Calu3 (cell line): ENCODE measurements at regions not wholly inside any gene's neighbourhood (a gene's known extent, or its start where the extent isn't known, plus 50 kb on each side); places are given as distances from the start of the nearest gene placed in this dataset.

Source experiments
- BruUV-seq: library from RNA; stranded (reverse); fragments of 400-500 nt; replicated peaks from 2 replicates; lab custom pipeline; 2021; lab: Mats Ljungman, UMichigan
- CTCF ChIA-PET: fragments of 300-600 bp; sonication (Branson Sonifier 250); formaldehyde crosslinking; loops from one replicate; lab custom pipeline; 2022; ENCODE audit warnings: antibody characterized with exemption; lab: Charles Lee
- DNase-seq: peaks from one replicate; pipeline ENCODE4 v3.0.0; 2022
- H3K27ac Mint-ChIP-seq: one replicate; pipeline ENCODE4 v1.8.0; 2022; ENCODE audit warnings: mixed read lengths; ENCODE audit not compliant: unreplicated experiment
- H3K27me3 Mint-ChIP-seq: one replicate; pipeline ENCODE4 v1.8.0; 2022; ENCODE audit warnings: mixed read lengths; ENCODE audit not compliant: unreplicated experiment
- H3K36me3 Mint-ChIP-seq: one replicate; pipeline ENCODE4 v1.8.0; 2022; ENCODE audit warnings: mild to moderate bottlenecking, moderate library complexity, mixed read lengths; ENCODE audit not compliant: insufficient read depth, unreplicated experiment
- H3K4me1 Mint-ChIP-seq: one replicate; pipeline ENCODE4 v1.8.0; 2022; ENCODE audit warnings: mild to moderate bottlenecking, low read depth, mixed read lengths; ENCODE audit not compliant: unreplicated experiment
- H3K4me3 Mint-ChIP-seq: one replicate; pipeline ENCODE4 v1.8.0; 2022; ENCODE audit warnings: mild to moderate bottlenecking, low read depth, moderate library complexity, mixed read lengths; ENCODE audit not compliant: unreplicated experiment
- H3K9me3 Mint-ChIP-seq: one replicate; pipeline ENCODE4 v1.8.0; 2022; ENCODE audit warnings: low read depth, mixed read lengths; ENCODE audit not compliant: unreplicated experiment
- CTCF ChIP-seq: fragments of 200-600 bp; IDR thresholded peaks from one replicate; pipeline ENCODE4 v1.8.0; 2022; ENCODE audit warnings: antibody characterized with exemption; ENCODE audit not compliant: unreplicated experiment
- intact Hi-C: fragments of 100-400 bp; cut with micrococcal nuclease; formaldehyde crosslinking; loops from one replicate; pipeline ENCODE4 v1.10.0; 2022; ENCODE audit not compliant: unreplicated experiment

- no peaks in the 10 kb centered on the region for H3K36me3 Mint-ChIP-seq
- no peak overlapping the region for H3K27ac Mint-ChIP-seq
- H3K4me3 Mint-ChIP-seq = no peak overlapping the region
- intact Hi-C loops = no loop called here
- DNase-seq = no peak
- H3K4me1 Mint-ChIP-seq = no peaks in the 10 kb centered on the region
- H3K27me3 Mint-ChIP-seq = no peaks in the 10 kb centered on the region
- no TSS peak for BruUV-seq
- CTCF ChIA-PET = no interaction called here
- TF ChIP-seq CTCF = no peak
- H3K9me3 Mint-ChIP-seq = peaks cover 15% of the 10 kb centered on the region
Observed at GRCh38 chr9:119453980-119454379, 84.7 kb upstream of the BRINP1 start.

GRCh38 chr9:119453490-119453911 is 84.3 kb upstream of the BRINP1 start:
- no peak overlapping the region for H3K27ac Mint-ChIP-seq
- peaks cover 15% of the 10 kb centered on the region for H3K9me3 Mint-ChIP-seq
- no peak for TF ChIP-seq CTCF
- CTCF ChIA-PET = no interaction called here
- no peaks in the 10 kb centered on the region for H3K4me1 Mint-ChIP-seq
- no peak overlapping the region for H3K4me3 Mint-ChIP-seq
- no peaks in the 10 kb centered on the region for H3K36me3 Mint-ChIP-seq
- no peak for DNase-seq
- H3K27me3 Mint-ChIP-seq = no peaks in the 10 kb centered on the region
- intact Hi-C loops = no loop called here
- BruUV-seq = no TSS peak

GRCh38 chr9:119451426-119451825 is 82.2 kb upstream of the BRINP1 start:
- Mint-ChIP-seq H3K9me3 (peaks cover 15% of the 10 kb centered on the region), H3K36me3 (no peaks in the 10 kb centered on the region), H3K27me3 (no peaks in the 10 kb centered on the region), H3K4me1 (no peaks in the 10 kb centered on the region), H3K4me3 (no peak overlapping the region), H3K27ac (no peak overlapping the region)
- TF ChIP-seq CTCF = no peak
- CTCF ChIA-PET = no interaction called here
- no peak for DNase-seq
- intact Hi-C loops = no loop called here
- BruUV-seq = no TSS peak

- H3K9me3 Mint-ChIP-seq = peaks cover 11% of the 10 kb centered on the region
- H3K27ac Mint-ChIP-seq = no peak overlapping the region
- DNase-seq = no peak
- CTCF ChIA-PET = no interaction called here
- H3K36me3 Mint-ChIP-seq = no peaks in the 10 kb centered on the region
- no peaks in the 10 kb centered on the region for H3K4me1 Mint-ChIP-seq
- intact Hi-C loops = no loop called here
- no peak overlapping the region for H3K4me3 Mint-ChIP-seq
- TF ChIP-seq CTCF = no peak
- no TSS peak for BruUV-seq
- no peaks in the 10 kb centered on the region for H3K27me3 Mint-ChIP-seq
Observed at GRCh38 chr9:119443179-119443578, 73.9 kb upstream of the BRINP1 start.
